HepG2 (cell line): ENCODE measurements at regions not wholly inside any gene's neighbourhood (a gene's known extent, or its start where the extent isn't known, plus 50 kb on each side); places are given as distances from the start of the nearest gene placed in this dataset.

Experiments used
- ATAC-seq: fragments of 200-7000 bp; cut with Tn5 transposase; 3 replicates; pipeline ENCODE4 v1.9.1; 2020; ENCODE audit warnings: mild to moderate bottlenecking, moderate library complexity
- BruUV-seq: library from RNA; stranded (reverse); fragments of 400-500 nt; replicated peaks from 2 replicates; lab custom pipeline; 2021; lab: Mats Ljungman, UMichigan
- CTCF ChIA-PET: fragments of 300-600 bp; formaldehyde crosslinking; extraction: SDS; loops from one replicate; lab custom pipeline; 2021; ENCODE audit warnings: low total read pairs, inconsistent platforms, low intra/inter-chr PET ratio; lab: Yijun Ruan, JAX
- POLR2A ChIA-PET: fragments of 350-600 bp; sonication (Branson Sonifier 250); formaldehyde crosslinking; loops from one replicate; lab custom pipeline; 2020; ENCODE audit warnings: antibody characterized with exemption, inconsistent platforms; lab: Yijun Ruan, JAX
- DNase-seq: peaks from one replicate; pipeline ENCODE4 v3.0.0-alpha.2; 2015; ENCODE audit warnings: low spot score
- FAIRE-seq: peaks from 3 replicates; lab custom pipeline; 2011; peaks lifted over from hg19 to GRCh38; lab: Jason Lieb, UNC
- H2AFZ ChIP-seq: one replicate; pipeline ENCODE4 v1.6.1; 2011; ENCODE audit warnings: low read length, inconsistent platforms
- H3K27ac ChIP-seq: fragments of 300-600 bp; 3 replicates; pipeline ENCODE4 v1.8.0; 2011; ENCODE audit warnings: mixed run types, mild to moderate bottlenecking, mixed read lengths, low read length, inconsistent platforms; ENCODE audit not compliant: insufficient read depth; ENCODE audit errors: extremely low read length
- H3K27me3 ChIP-seq, 2 experiments: fragments of 200-600 bp in 1 of 2; 2 replicates in 1 of 2; 3 replicates in 1 of 2; pipeline versions ENCODE4 v1.6.0 to v1.8.0; 2011; ENCODE audit warnings: low read length in 2 of 2, mild to moderate bottlenecking in 2 of 2, moderate library complexity in 2 of 2, inconsistent platforms in 1 of 2; ENCODE audit not compliant: insufficient read depth in 2 of 2, control insufficient read depth in 1 of 2
- H3K36me3 ChIP-seq, 2 experiments: fragments of 200-600 bp in 1 of 2; replicated peaks in 1 of 2; 2 replicates in 1 of 2; 3 replicates in 1 of 2; pipeline versions ENCODE4 v1.5.1 to v1.8.0; 2011; ENCODE audit warnings: low read length in 2 of 2, inconsistent platforms in 1 of 2; ENCODE audit not compliant: insufficient read depth in 2 of 2, control insufficient read depth in 1 of 2
- H3K4me1 ChIP-seq: 2 replicates; pipeline ENCODE4 v1.5.1; 2012; ENCODE audit warnings: low read length, inconsistent platforms; ENCODE audit not compliant: insufficient read depth
- H3K4me2 ChIP-seq: 2 replicates; pipeline ENCODE4 v1.6.0; 2011; ENCODE audit warnings: low read depth, low read length, inconsistent platforms
- H3K4me3 ChIP-seq, 3 experiments: fragments of 200-600 bp in 1 of 3; sonication (generic), shearing (Covaris generic) in 1 of 3; replicated peaks in 1 of 3; 2 replicates each; pipeline ENCODE4 v1.5.1; 2011 to 2016; ENCODE audit warnings: low read length in 3 of 3, inconsistent platforms in 2 of 3, low read depth in 2 of 3, mild to moderate bottlenecking in 2 of 3, control low read depth in 1 of 3, mixed read lengths in 1 of 3; ENCODE audit not compliant: insufficient read depth in 1 of 3
- H3K79me2 ChIP-seq: one replicate; pipeline ENCODE4 v1.6.1; 2011; ENCODE audit warnings: low read length, inconsistent platforms; ENCODE audit not compliant: insufficient read depth
- H3K9ac ChIP-seq: 2 replicates; pipeline ENCODE4 v1.6.0; 2011; ENCODE audit warnings: mild to moderate bottlenecking, low read depth, low read length, inconsistent platforms; ENCODE audit not compliant: insufficient read depth
- H3K9me3 ChIP-seq: 2 replicates; pipeline ENCODE4 v1.5.1; 2012; ENCODE audit warnings: mild to moderate bottlenecking, low read length
- H4K20me1 ChIP-seq: 2 replicates; pipeline ENCODE4 v1.6.0; 2011; ENCODE audit warnings: inconsistent platforms, mild to moderate bottlenecking, low read length, moderate library complexity; ENCODE audit not compliant: insufficient read depth
- BRCA1 ChIP-seq: sonication (generic); formaldehyde crosslinking; IDR thresholded peaks from 2 replicates; pipeline ENCODE4 v1.4.0; 2020; ENCODE audit warnings: missing genetic modification reagents
- CEBPG ChIP-seq: IDR thresholded peaks from 2 replicates; pipeline ENCODE4 v1.6.1; 2016
- FLYWCH1 ChIP-seq: sonication (generic); formaldehyde crosslinking; IDR thresholded peaks from 2 replicates; pipeline ENCODE4 v1.8.1; 2023; ENCODE audit warnings: mild to moderate bottlenecking, missing genetic modification reagents
- KLF15 ChIP-seq: sonication (generic); formaldehyde crosslinking; IDR thresholded peaks from 2 replicates; pipeline ENCODE4 v1.8.1; 2023; ENCODE audit warnings: borderline replicate concordance, mild to moderate bottlenecking, inconsistent platforms, missing genetic modification reagents, mixed read lengths
- MED1 ChIP-seq: sonication (generic); formaldehyde crosslinking; IDR thresholded peaks from 2 replicates; pipeline ENCODE4 v1.4.0; 2020; ENCODE audit warnings: missing genetic modification reagents
- RNF2 ChIP-seq: fragments of 450-650 bp; conservative IDR thresholded peaks from 2 replicates; pipeline ENCODE4 v1.6.1; 2016; ENCODE audit warnings: low read depth
- SYNCRIP ChIP-seq: fragments of 200-400 bp; formaldehyde crosslinking; IDR thresholded peaks from 2 replicates; pipeline ENCODE4 v1.6.1; 2018; ENCODE audit warnings: mild to moderate bottlenecking, low read depth, low read length; ENCODE audit not compliant: insufficient read depth
- ZNF225 ChIP-seq: sonication (generic); formaldehyde crosslinking; IDR thresholded peaks from 2 replicates; pipeline ENCODE4 v1.4.0; 2020; ENCODE audit warnings: mild to moderate bottlenecking, missing genetic modification reagents
- ZNF607 ChIP-seq: sonication (generic); formaldehyde crosslinking; IDR thresholded peaks from 2 replicates; pipeline ENCODE4 v1.5.1; 2020; ENCODE audit warnings: missing genetic modification reagents, mild to moderate bottlenecking, borderline replicate concordance
- ZNF7 ChIP-seq: IDR thresholded peaks from 2 replicates; pipeline ENCODE4 v1.6.1; 2016; ENCODE audit warnings: missing biosample characterization, missing genetic modification reagents
- in situ Hi-C: cut with HindIII; loops from 2 replicates; pipeline ENCODE4 v1.10.0; 2017; ENCODE audit warnings: low pct_unique_long_range_greater_than_20kb; ENCODE audit not compliant: extremely low pct_ligation_motif_present
- intact Hi-C: fragments of 100-400 bp; cut with micrococcal nuclease; formaldehyde crosslinking; loops from one replicate; pipeline ENCODE4 v1.10.0; 2022; ENCODE audit not compliant: unreplicated experiment
- TF ChIP-seq, protein P1 (sequence below): IDR thresholded peaks from 2 replicates; pipeline ENCODE4 v1.6.1; 2016; ENCODE audit warnings: low read depth, missing genetic modification reagents, missing compliant biosample characterization
- TF ChIP-seq, protein P2 (sequence below): conservative IDR thresholded peaks from 2 replicates; pipeline ENCODE4 v1.6.1; 2018; ENCODE audit warnings: missing genetic modification reagents
- TF ChIP-seq, protein P3 (sequence below): sonication (generic); formaldehyde crosslinking; IDR thresholded peaks from 2 replicates; pipeline ENCODE4 v1.5.0; 2020; ENCODE audit warnings: mild to moderate bottlenecking, missing genetic modification reagents
- TF ChIP-seq, protein P4 (sequence below): sonication (generic); formaldehyde crosslinking; IDR thresholded peaks from 2 replicates; pipeline ENCODE4 v1.4.0; 2020; ENCODE audit warnings: missing genetic modification reagents

DNA sequence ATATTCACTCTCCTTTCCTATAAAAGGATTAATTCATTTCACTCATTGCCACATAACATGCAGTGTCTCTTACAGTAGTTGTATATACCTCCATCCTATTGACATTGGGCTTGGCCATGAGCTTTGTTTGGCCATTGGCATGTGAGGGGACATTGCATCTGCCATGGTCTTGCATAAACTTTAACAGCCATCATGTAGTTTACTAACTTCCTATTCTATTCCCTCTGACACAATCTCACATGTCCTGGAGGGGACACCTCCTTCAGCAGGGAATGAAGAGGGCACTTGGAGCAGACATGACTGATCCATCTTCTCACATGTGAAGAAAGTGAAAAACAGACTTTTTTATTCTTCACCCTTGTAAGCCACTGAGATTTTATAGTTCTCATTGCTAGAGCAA lies 115.5 kb upstream of the MARCKS start:
- no TSS peak for BruUV-seq
- Histone ChIP-seq H3K9ac (no peak overlapping the region), H3K4me1 (peaks cover 17% of the 10 kb centered on the region), H4K20me1 (no peaks in the 10 kb centered on the region), H2AFZ (no peak overlapping the region), H3K4me3 (no peak overlapping the region), H3K36me3 (no peaks in the 10 kb centered on the region), H3K27me3 (no peaks in the 10 kb centered on the region; a peak in 1 of 5 replicates), H3K27ac (no peak overlapping the region), H3K79me2 (no peaks in the 10 kb centered on the region), H3K9me3 (no peaks in the 10 kb centered on the region), H3K4me2 (no peak overlapping the region)
- in situ Hi-C loops (no loop called here), intact Hi-C loops (no loop called here)
- DNase-seq (no peak), FAIRE-seq (no peak), ATAC-seq (no peak)
- POLR2A ChIA-PET, result no interaction called here
- CTCF ChIA-PET, result no interaction called here
- TF ChIP-seq, protein P1, sequence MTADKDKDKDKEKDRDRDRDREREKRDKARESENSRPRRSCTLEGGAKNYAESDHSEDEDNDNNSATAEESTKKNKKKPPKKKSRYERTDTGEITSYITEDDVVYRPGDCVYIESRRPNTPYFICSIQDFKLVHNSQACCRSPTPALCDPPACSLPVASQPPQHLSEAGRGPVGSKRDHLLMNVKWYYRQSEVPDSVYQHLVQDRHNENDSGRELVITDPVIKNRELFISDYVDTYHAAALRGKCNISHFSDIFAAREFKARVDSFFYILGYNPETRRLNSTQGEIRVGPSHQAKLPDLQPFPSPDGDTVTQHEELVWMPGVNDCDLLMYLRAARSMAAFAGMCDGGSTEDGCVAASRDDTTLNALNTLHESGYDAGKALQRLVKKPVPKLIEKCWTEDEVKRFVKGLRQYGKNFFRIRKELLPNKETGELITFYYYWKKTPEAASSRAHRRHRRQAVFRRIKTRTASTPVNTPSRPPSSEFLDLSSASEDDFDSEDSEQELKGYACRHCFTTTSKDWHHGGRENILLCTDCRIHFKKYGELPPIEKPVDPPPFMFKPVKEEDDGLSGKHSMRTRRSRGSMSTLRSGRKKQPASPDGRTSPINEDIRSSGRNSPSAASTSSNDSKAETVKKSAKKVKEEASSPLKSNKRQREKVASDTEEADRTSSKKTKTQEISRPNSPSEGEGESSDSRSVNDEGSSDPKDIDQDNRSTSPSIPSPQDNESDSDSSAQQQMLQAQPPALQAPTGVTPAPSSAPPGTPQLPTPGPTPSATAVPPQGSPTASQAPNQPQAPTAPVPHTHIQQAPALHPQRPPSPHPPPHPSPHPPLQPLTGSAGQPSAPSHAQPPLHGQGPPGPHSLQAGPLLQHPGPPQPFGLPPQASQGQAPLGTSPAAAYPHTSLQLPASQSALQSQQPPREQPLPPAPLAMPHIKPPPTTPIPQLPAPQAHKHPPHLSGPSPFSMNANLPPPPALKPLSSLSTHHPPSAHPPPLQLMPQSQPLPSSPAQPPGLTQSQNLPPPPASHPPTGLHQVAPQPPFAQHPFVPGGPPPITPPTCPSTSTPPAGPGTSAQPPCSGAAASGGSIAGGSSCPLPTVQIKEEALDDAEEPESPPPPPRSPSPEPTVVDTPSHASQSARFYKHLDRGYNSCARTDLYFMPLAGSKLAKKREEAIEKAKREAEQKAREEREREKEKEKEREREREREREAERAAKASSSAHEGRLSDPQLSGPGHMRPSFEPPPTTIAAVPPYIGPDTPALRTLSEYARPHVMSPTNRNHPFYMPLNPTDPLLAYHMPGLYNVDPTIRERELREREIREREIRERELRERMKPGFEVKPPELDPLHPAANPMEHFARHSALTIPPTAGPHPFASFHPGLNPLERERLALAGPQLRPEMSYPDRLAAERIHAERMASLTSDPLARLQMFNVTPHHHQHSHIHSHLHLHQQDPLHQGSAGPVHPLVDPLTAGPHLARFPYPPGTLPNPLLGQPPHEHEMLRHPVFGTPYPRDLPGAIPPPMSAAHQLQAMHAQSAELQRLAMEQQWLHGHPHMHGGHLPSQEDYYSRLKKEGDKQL (CRISPR knock-in tag), result no peak
- TF ChIP-seq CEBPG (CRISPR knock-in tag) (no peak), RNF2 (no peak), ZNF607 (CRISPR knock-in tag) (no peak), FLYWCH1 (CRISPR knock-in tag) (no peak), SYNCRIP (no peak), KLF15 (CRISPR knock-in tag) (no peak), ZNF225 (CRISPR knock-in tag) (no peak), MED1 (CRISPR knock-in tag) (no peak), ZNF7 (CRISPR knock-in tag) (no peak), BRCA1 (CRISPR knock-in tag) (no peak)
- TF ChIP-seq, protein P2, sequence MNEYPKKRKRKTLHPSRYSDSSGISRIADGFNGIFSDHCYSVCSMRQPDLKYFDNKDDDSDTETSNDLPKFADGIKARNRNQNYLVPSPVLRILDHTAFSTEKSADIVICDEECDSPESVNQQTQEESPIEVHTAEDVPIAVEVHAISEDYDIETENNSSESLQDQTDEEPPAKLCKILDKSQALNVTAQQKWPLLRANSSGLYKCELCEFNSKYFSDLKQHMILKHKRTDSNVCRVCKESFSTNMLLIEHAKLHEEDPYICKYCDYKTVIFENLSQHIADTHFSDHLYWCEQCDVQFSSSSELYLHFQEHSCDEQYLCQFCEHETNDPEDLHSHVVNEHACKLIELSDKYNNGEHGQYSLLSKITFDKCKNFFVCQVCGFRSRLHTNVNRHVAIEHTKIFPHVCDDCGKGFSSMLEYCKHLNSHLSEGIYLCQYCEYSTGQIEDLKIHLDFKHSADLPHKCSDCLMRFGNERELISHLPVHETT (CRISPR knock-in tag), result no peak
- TF ChIP-seq, protein P3, sequence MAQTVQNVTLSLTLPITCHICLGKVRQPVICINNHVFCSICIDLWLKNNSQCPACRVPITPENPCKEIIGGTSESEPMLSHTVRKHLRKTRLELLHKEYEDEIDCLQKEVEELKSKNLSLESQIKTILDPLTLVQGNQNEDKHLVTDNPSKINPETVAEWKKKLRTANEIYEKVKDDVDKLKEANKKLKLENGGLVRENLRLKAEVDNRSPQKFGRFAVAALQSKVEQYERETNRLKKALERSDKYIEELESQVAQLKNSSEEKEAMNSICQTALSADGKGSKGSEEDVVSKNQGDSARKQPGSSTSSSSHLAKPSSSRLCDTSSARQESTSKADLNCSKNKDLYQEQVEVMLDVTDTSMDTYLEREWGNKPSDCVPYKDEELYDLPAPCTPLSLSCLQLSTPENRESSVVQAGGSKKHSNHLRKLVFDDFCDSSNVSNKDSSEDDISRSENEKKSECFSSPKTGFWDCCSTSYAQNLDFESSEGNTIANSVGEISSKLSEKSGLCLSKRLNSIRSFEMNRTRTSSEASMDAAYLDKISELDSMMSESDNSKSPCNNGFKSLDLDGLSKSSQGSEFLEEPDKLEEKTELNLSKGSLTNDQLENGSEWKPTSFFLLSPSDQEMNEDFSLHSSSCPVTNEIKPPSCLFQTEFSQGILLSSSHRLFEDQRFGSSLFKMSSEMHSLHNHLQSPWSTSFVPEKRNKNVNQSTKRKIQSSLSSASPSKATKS (CRISPR knock-in tag), result no peak
- TF ChIP-seq, protein P4, sequence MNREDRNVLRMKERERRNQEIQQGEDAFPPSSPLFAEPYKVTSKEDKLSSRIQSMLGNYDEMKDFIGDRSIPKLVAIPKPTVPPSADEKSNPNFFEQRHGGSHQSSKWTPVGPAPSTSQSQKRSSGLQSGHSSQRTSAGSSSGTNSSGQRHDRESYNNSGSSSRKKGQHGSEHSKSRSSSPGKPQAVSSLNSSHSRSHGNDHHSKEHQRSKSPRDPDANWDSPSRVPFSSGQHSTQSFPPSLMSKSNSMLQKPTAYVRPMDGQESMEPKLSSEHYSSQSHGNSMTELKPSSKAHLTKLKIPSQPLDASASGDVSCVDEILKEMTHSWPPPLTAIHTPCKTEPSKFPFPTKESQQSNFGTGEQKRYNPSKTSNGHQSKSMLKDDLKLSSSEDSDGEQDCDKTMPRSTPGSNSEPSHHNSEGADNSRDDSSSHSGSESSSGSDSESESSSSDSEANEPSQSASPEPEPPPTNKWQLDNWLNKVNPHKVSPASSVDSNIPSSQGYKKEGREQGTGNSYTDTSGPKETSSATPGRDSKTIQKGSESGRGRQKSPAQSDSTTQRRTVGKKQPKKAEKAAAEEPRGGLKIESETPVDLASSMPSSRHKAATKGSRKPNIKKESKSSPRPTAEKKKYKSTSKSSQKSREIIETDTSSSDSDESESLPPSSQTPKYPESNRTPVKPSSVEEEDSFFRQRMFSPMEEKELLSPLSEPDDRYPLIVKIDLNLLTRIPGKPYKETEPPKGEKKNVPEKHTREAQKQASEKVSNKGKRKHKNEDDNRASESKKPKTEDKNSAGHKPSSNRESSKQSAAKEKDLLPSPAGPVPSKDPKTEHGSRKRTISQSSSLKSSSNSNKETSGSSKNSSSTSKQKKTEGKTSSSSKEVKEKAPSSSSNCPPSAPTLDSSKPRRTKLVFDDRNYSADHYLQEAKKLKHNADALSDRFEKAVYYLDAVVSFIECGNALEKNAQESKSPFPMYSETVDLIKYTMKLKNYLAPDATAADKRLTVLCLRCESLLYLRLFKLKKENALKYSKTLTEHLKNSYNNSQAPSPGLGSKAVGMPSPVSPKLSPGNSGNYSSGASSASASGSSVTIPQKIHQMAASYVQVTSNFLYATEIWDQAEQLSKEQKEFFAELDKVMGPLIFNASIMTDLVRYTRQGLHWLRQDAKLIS (CRISPR knock-in tag), result no peak
